ENCODE measurements at regions not wholly inside any gene's neighbourhood (a gene's known extent, or its start where the extent isn't known, plus 50 kb on each side); places are given as distances from the start of the nearest gene placed in this dataset.

DNA sequence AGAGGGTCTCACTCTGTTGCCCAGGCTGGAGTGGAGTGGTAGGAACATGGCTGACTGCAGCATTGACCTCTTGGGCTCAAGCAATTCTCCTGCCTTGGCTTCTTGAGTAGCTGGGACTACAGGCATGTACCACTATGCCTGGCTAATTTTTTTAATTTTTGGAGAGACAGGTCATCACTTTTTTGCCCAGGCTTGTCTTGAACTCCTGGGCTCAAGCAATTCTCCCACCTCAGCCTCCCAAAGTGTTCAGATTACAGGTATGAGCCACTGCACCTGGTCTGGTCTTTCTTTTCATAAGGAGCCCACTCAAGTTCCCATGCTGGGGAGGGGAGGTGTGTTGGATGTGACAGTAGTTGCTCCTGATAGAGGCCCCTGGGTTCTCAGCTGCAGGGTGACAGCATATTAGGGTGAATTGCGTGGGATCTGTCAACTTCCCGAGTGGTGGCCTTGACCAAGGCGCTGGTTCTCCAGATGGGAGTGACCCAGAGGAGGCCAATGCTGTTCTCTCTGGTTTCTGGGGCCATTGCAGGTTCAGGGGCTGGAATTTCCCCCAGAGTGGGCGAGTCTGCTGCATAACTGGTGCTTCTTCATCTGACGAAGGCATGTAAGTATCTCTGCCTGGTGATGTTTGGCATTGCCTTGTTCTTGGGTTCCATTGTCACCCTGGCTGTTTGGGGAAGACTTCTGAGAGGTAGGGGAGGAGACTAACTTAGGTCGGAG lies 52.4 kb upstream of the ESRRB start:
- ATAC-seq (no peak), DNase-seq (no peak)
- intact Hi-C loops (cut with DNase I) = no loop called here
- Histone ChIP-seq H3K27ac (ENCODE audit: low read length) (no peak overlapping the region), H3K4me1 (ENCODE audit: control insufficient read depth, insufficient read depth, low read length) (peaks cover 6% of the 10 kb centered on the region), H3K27me3 (ENCODE audit: control insufficient read depth, insufficient read depth) (no peaks in the 10 kb centered on the region), H3K9me3 (ENCODE audit: control insufficient read depth, low read length) (no peaks in the 10 kb centered on the region), H3K4me3 (ENCODE audit: low read length) (no peak overlapping the region)
- whole genome bisulfite sequencing = 80% methylated on average over 6 of the region's 6 CpGs

DNA sequence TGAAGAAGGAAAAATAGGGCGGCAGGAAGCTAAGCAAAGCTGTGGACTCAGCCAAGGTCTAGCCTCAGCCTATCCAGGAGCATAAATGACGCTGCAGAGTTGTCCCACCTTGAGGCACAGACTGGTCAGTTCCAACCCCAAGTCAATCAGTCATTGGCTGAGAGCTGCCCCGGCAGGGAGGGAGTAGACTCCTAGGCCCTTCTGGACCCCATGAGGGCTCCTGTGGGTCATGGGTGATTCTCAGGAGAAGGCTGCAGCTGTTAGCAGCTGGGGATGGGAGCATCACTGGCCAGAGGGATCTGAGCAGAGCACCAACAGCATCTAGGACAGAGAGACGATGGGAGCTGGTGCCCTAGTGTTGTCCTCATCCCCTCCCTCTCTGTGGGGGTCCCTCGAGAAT lies 51.8 kb upstream of the ESRRB start:
- no peak for ATAC-seq
- Histone ChIP-seq H3K27me3 (ENCODE audit: control insufficient read depth, insufficient read depth) (no peaks in the 10 kb centered on the region), H3K4me1 (ENCODE audit: control insufficient read depth, insufficient read depth, low read length) (peaks cover 6% of the 10 kb centered on the region), H3K9me3 (ENCODE audit: control insufficient read depth, low read length) (no peaks in the 10 kb centered on the region), H3K4me3 (ENCODE audit: low read length) (no peak overlapping the region), H3K27ac (ENCODE audit: low read length) (no peak overlapping the region)
- WGBS = 82% methylated on average over 5 of the region's 5 CpGs
- intact Hi-C loops (cut with DNase I) = no loop called here
- DNase-seq = no peak

Measured in right cardiac atrium (tissue), 5 donors.